ENCODE measurements at regions not wholly inside any gene's neighbourhood (a gene's known extent, or its start where the extent isn't known, plus 50 kb on each side); places are given as distances from the start of the nearest gene placed in this dataset.

GRCh38 chr5:72645064-72645846 lies 138.0 kb upstream of the ZNF366 start:
- no peaks in the 10 kb centered on the region for H4K20me1 ChIP-seq (replicated peaks; ENCODE audit: control insufficient read depth, insufficient read depth, low read length)
- intact Hi-C loops (cut with micrococcal nuclease) (no loop called here), in situ Hi-C loops (cut with MboI) (no loop called here)
- peaks cover 3 to 12% of the 10 kb centered on the region in 2 experiments; a peak in 3 of 5 replicates for H3K4me1 ChIP-seq (replicated peaks in 1 of 2; ENCODE audit: control insufficient read depth in 2 of 2, insufficient read depth in 2 of 2, low read length in 2 of 2)
- H3K4me2 ChIP-seq (ENCODE audit: insufficient read depth, low read length), result no peak overlapping the region
- H3K27ac ChIP-seq (ENCODE audit: extremely low read depth, low read depth, low read length), result no peak overlapping the region
- no peaks in the 10 kb centered on the region for H3K9me1 ChIP-seq (ENCODE audit: control insufficient read depth, insufficient read depth, low read length)
- no peak overlapping the region for H3K4me3 ChIP-seq
- no peak overlapping the region for H2AFZ ChIP-seq (ENCODE audit: low read depth, low read length)
- 7% methylated on average over 6 of the region's 6 CpGs for WGBS (ENCODE audit: insufficient coverage, low coverage, missing lambda C conversion rate)
- H3K9ac ChIP-seq (ENCODE audit: insufficient read depth in 1 of 2, low read depth in 2 of 2, low read length in 2 of 2), result no peak overlapping the region
- no TSS peak for BruUV-seq (replicated peaks)
- POLR2A ChIA-PET, result interaction anchor here (0.6 kb wide), 1 partner anchor 1018 kb away, joined by 4 read pairs; no protein-coding TSS in a partner anchor
- DNase-seq (ENCODE audit: extremely low read depth in 1 of 4, low spot score in 3 of 4), result no peak
- CTCF ChIA-PET (ENCODE audit: low intra/inter-chr PET ratio), result no interaction called here
- no peak for FAIRE-seq
- no peaks in the 10 kb centered on the region for H3K9me3 ChIP-seq (replicated peaks; ENCODE audit: control insufficient read depth, insufficient read depth, low read depth, low read length)
- ATAC-seq, result no peak
- H3K27me3 ChIP-seq (ENCODE audit: control insufficient read depth in 2 of 2, insufficient read depth in 2 of 2, low read length in 2 of 2), result no peaks in the 10 kb centered on the region
- H3K36me3 ChIP-seq (ENCODE audit: control insufficient read depth, insufficient read depth, low read length), result no peaks in the 10 kb centered on the region
- TF ChIP-seq HMGXB4 (CRISPR knock-in tag; IDR thresholded peaks at IDR 0.05), result no peak
- no peak for TF ChIP-seq NR3C1 (CRISPR knock-in tag; IDR thresholded peaks at IDR 0.05)
- TF ChIP-seq STAT6 (CRISPR knock-in tag; IDR thresholded peaks at IDR 0.05), result no peak
- TF ChIP-seq MCM7 (IDR thresholded peaks at IDR 0.05), result no peak
- no peak for TF ChIP-seq ZBTB8A (IDR thresholded peaks at IDR 0.05; ENCODE audit: partially characterized antibody)
- TF ChIP-seq FOXM1 (IDR thresholded peaks at IDR 0.05; ENCODE audit: low read depth), result no peak
- TF ChIP-seq FOXM1 (CRISPR knock-in tag; IDR thresholded peaks at IDR 0.05; ENCODE audit: low read depth), result no peak
- no peak for TF ChIP-seq TRIM24 (IDR thresholded peaks at IDR 0.05)
- TF ChIP-seq NCOA6 (IDR thresholded peaks at IDR 0.05), result no peak
- no peak for TF ChIP-seq ESRRA (IDR thresholded peaks at IDR 0.05; ENCODE audit: borderline replicate concordance, low read depth)
- no peak for TF ChIP-seq ZBTB5 (IDR thresholded peaks at IDR 0.05)
- TF ChIP-seq PTTG1 (tag; IDR thresholded peaks at IDR 0.05; ENCODE audit: low read depth), result no peak
- TF ChIP-seq ZNF24 (IDR thresholded peaks at IDR 0.05), result no peak
- no peak for TF ChIP-seq GATA2 (CRISPR knock-in tag; IDR thresholded peaks at IDR 0.05)
- no peak for TF ChIP-seq ZNF239 (CRISPR knock-in tag; IDR thresholded peaks at IDR 0.05)
- no peak for TF ChIP-seq HNRNPK (IDR thresholded peaks at IDR 0.05; ENCODE audit: low read depth, low read length, poor library complexity, severe bottlenecking)
- TF ChIP-seq NR1H2 (CRISPR knock-in tag; IDR thresholded peaks at IDR 0.05), result no peak
- H3K79me2 ChIP-seq (ENCODE audit: control insufficient read depth, insufficient read depth, low read length), result no peaks in the 10 kb centered on the region
